Thyroid gland (tissue), 4 donors: ENCODE measurements at regions not wholly inside any gene's neighbourhood (a gene's known extent, or its start where the extent isn't known, plus 50 kb on each side); places are given as distances from the start of the nearest gene placed in this dataset.
"Not testable (repeated sequence)": the region's sequence is repeated elsewhere in the genome, so short reads cannot be mapped to it uniquely, and the experiment has no call there.

Experiments
- DNase-seq, 2 donors: peaks; one replicate each; pipeline ENCODE4 v3.0.0-alpha.2; 2019
- H3K27ac ChIP-seq, 3 donors: fragments of 200-600 bp; sonication (generic); 1 replicate in 2 of 3; 2 replicates in 1 of 3; pipeline ENCODE4 v1.5.1; 2016 to 2019; ENCODE audit warnings: mild to moderate bottlenecking in 1 of 3, moderate library complexity in 1 of 3
- H3K27me3 ChIP-seq: fragments of 200-600 bp; sonication (generic); one replicate; pipeline ENCODE4 v1.5.1; 2019
- H3K36me3 ChIP-seq, 2 donors: fragments of 200-600 bp; sonication (generic); one replicate each; pipeline ENCODE4 v1.5.1; 2016 to 2019
- H3K4me1 ChIP-seq, 2 donors: fragments of 200-600 bp; sonication (generic); one replicate each; pipeline ENCODE4 v1.5.1; 2017 to 2019
- H3K4me3 ChIP-seq, 3 donors: fragments of 200-600 bp; sonication (generic); replicated peaks in 1 of 3; 1 replicate in 2 of 3; 2 replicates in 1 of 3; pipeline ENCODE4 v1.5.1; 2016; ENCODE audit warnings: mild to moderate bottlenecking in 1 of 3
- H3K9me3 ChIP-seq: fragments of 200-600 bp; sonication (generic); one replicate; pipeline ENCODE4 v1.5.1; 2017
- POLR2A ChIP-seq, 2 donors: fragments of 450-650 bp; IDR thresholded peaks; one replicate each; pipeline ENCODE4 v1.6.1; 2017; ENCODE audit warnings: antibody characterized with exemption in 2 of 2, mild to moderate bottlenecking in 2 of 2, moderate library complexity in 1 of 2
- WGBS, 2 donors: methylation state at CpG; one replicate each; pipeline ENCODE4 v1.1.5; 2017; 5-methylcytosine and 5-hydroxymethylcytosine counted together
- intact Hi-C: fragments of 100-400 bp; cut with DNase I; formaldehyde crosslinking; loops from one replicate; pipeline ENCODE4 v1.15.1; 2023
- TF ChIP-seq, protein P1 (sequence below), 6 experiments: fragments of 200-600 bp in 3 of 6; fragments of 450-650 bp in 3 of 6; sonication (generic) in 3 of 6; IDR thresholded peaks; one replicate each; pipeline ENCODE4 v1.5.1; 2016 to 2019; ENCODE audit warnings: antibody characterized with exemption in 6 of 6, mild to moderate bottlenecking in 2 of 6, inconsistent platforms in 1 of 6, moderate library complexity in 1 of 6

DNA sequence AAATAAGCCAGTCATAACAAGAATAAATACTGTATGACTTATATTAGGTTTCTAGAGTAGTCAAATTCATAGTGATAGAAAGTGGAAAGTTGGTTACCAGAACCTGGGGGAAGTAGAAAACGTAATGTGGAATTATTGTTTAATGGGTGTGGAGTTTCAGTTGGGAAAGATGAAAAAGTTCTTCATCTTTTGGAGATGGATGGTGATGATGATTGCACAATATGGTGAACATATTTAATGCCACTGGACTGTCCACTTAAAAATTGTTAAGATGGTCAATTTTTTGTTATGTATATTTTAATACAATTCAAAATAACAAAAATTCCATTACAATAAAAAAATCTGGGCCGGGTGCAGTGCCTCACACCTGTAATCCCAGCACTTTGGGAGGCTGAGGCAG, 289.6 kb downstream of the ZIC3 start:
- Histone ChIP-seq H3K27me3 (no peaks in the 10 kb centered on the region), H3K9me3 (no peaks in the 10 kb centered on the region), H3K4me1 (no peaks in the 10 kb centered on the region), H3K4me3 (no peak overlapping the region), H3K27ac (no peak overlapping the region), H3K36me3 (no peaks in the 10 kb centered on the region)
- TF ChIP-seq POLR2A (IDR thresholded peaks at IDR 0.05) = no peak
- TF ChIP-seq, protein P1, sequence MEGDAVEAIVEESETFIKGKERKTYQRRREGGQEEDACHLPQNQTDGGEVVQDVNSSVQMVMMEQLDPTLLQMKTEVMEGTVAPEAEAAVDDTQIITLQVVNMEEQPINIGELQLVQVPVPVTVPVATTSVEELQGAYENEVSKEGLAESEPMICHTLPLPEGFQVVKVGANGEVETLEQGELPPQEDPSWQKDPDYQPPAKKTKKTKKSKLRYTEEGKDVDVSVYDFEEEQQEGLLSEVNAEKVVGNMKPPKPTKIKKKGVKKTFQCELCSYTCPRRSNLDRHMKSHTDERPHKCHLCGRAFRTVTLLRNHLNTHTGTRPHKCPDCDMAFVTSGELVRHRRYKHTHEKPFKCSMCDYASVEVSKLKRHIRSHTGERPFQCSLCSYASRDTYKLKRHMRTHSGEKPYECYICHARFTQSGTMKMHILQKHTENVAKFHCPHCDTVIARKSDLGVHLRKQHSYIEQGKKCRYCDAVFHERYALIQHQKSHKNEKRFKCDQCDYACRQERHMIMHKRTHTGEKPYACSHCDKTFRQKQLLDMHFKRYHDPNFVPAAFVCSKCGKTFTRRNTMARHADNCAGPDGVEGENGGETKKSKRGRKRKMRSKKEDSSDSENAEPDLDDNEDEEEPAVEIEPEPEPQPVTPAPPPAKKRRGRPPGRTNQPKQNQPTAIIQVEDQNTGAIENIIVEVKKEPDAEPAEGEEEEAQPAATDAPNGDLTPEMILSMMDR (IDR thresholded peaks at IDR 0.05) = no peak
- DNase-seq = no peak
- 82 to 85% methylated on average over 2 of the region's 2 CpGs for WGBS, 2 donors
- intact Hi-C loops = no loop called here

DNA sequence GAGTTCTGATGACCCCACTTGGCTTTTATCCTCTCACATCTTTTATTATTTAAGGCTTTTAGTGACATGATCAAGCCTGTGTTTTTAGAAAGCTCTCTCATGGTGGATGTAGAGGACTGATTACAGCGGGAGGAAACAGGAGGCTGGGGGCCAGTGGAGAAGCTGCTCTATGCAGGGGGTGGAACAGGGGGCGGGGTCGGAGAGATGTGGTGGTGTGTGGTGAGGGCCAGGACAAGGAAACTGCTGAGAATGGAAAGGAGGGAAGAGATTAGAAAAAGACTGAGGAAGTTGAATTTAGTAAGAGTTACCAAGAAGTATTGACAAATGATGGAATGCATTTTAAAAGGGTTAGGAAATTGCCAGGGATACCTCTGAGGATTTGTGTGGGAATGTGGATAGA, 292.2 kb downstream of the ZIC3 start:
- H3K4me3 ChIP-seq = no peak overlapping the region
- TF ChIP-seq, protein P1 (IDR thresholded peaks at IDR 0.05) = no peak
- no peak for TF ChIP-seq POLR2A (IDR thresholded peaks at IDR 0.05)
- 41 to 52% methylated on average over 3 of the region's 3 CpGs for WGBS, 2 donors
- H3K27me3 ChIP-seq = no peaks in the 10 kb centered on the region
- no peaks in the 10 kb centered on the region for H3K36me3 ChIP-seq
- no peaks in the 10 kb centered on the region for H3K4me1 ChIP-seq
- DNase-seq = no peak
- H3K27ac ChIP-seq = no peak overlapping the region
- intact Hi-C loops = no loop called here
- H3K9me3 ChIP-seq = no peaks in the 10 kb centered on the region

DNA sequence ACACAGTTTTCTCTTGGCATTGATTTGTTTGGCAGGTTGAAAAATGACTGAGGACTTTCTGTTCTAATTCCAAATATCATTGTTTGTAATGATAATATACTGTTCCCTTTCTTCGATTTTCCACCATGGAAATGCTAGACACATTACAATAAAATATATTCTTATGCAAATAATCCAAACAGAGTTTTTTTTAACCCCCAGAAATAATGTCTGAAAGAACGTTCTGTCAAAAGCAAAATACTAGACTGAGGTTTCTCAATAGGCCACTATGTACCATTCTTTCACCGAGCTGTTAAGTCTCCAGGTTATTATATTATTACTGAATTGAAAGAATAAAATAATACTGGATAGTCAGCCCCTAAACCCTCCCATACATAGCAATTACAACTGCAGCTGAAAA, 312.5 kb downstream of the ZIC3 start:
- Histone ChIP-seq H3K4me1 (no peaks in the 10 kb centered on the region), H3K27me3 (no peaks in the 10 kb centered on the region), H3K36me3 (no peaks in the 10 kb centered on the region), H3K4me3 (no peak overlapping the region), H3K27ac (no peak overlapping the region), H3K9me3 (no peaks in the 10 kb centered on the region)
- TF ChIP-seq, protein P1 (IDR thresholded peaks at IDR 0.05) = no peak
- TF ChIP-seq POLR2A (IDR thresholded peaks at IDR 0.05) = no peak
- intact Hi-C loops = no loop called here
- no peak for DNase-seq
- 81 to 90% methylated on average over 3 of the region's 3 CpGs for WGBS, 2 donors

DNA sequence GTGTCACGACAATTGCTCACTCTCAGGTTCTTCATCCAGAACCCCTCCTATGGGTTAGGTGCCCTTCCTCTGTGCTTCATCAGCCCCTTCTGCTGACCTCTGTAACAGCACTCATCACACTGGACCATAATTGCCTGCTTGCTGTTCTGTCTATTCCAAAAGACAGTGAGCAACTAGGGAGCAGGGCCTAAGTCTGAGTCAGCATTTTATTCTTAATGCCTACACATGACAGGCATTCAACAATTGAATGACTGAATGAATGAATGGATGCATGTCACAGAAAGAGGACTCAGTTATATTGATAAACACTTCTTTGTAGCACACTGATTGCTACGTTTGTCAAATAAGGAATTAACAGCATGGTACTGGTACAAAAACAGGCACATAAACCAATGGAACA, 317.0 kb downstream of the ZIC3 start:
- Histone ChIP-seq H3K27me3 (no peaks in the 10 kb centered on the region), H3K4me1 (no peaks in the 10 kb centered on the region), H3K36me3 (no peaks in the 10 kb centered on the region), H3K4me3 (no peak overlapping the region), H3K9me3 (no peaks in the 10 kb centered on the region), H3K27ac (no peak overlapping the region)
- TF ChIP-seq POLR2A (IDR thresholded peaks at IDR 0.05) = no peak
- TF ChIP-seq, protein P1 (IDR thresholded peaks at IDR 0.05) = no peak
- DNase-seq = no peak
- 79 to 88% methylated on average over 2 of the region's 2 CpGs for WGBS, 2 donors
- intact Hi-C loops = no loop called here

DNA sequence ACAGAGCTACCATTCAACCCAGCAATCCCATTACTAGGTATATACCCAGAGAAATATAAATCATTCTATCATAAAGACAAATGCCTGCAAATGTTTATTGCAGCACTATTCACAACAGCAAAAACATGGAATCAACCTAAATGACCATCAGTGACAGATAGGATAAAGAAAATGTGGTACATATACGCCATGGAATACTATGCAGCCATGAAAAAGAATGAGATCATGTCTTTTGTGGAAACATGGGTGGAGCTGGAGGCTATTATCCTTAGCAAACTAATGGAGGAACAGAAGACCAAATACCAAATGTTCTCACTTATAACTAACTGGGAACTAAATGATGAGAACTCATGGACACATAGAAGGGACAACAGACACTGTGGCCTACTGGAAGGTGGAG, 318.9 kb downstream of the ZIC3 start:
- H3K36me3 ChIP-seq, H3K27me3 ChIP-seq, H3K9me3 ChIP-seq, H3K27ac ChIP-seq, H3K4me1 ChIP-seq, DNase-seq, intact Hi-C loops, H3K4me3 ChIP-seq: not testable (repeated sequence)
- 68 to 77% methylated on average over 1 of the region's 1 CpG for WGBS, 2 donors

DNA sequence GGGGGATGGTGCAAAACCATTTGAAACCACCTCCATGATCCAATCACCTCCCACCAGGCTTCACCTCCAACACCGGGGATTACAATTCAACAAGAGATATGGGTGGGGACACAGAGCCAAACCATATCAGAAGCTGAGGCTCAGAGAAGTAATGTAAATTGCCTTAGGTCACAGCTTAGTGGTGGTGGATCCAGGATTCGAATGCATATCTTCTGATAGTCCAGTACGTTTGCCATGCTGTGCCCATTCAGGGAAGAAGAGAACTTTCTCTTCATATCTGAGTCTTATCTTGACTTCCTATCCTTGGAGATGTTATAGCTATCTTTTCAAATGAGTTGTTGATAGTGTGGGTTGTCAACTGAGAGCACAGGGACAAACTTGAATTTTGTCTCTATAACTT, 325.5 kb downstream of the ZIC3 start:
- Histone ChIP-seq H3K4me1 (no peaks in the 10 kb centered on the region), H3K27me3 (no peaks in the 10 kb centered on the region), H3K9me3 (no peaks in the 10 kb centered on the region), H3K4me3 (no peak overlapping the region), H3K36me3 (no peaks in the 10 kb centered on the region), H3K27ac (no peak overlapping the region)
- WGBS, 2 donors = 62 to 92% methylated on average over 3 of the region's 3 CpGs
- intact Hi-C loops = no loop called here
- no peak for DNase-seq
- TF ChIP-seq, protein P1 (IDR thresholded peaks at IDR 0.05) = no peak
- no peak for TF ChIP-seq POLR2A (IDR thresholded peaks at IDR 0.05)
